GM13977 (cell line): ENCODE measurements at regions not wholly inside any gene's neighbourhood (a gene's known extent, or its start where the extent isn't known, plus 50 kb on each side); places are given as distances from the start of the nearest gene placed in this dataset.

Source experiments
- DNase-seq: peaks from one replicate; pipeline ENCODE4 v3.0.0; 2012; ENCODE audit warnings: low spot score
- in situ Hi-C: fragments of 300-500 bp; cut with MboI; formaldehyde crosslinking; loops from one replicate; pipeline ENCODE4 v1.12.0; 2022; ENCODE audit warnings: low sequenced_read_pairs, low pct_unique_long_range_greater_than_20kb, mixed read lengths, inconsistent platforms; ENCODE audit not compliant: unreplicated experiment
- TF ChIP-seq, protein P1 (sequence below): IDR thresholded peaks from 2 replicates; pipeline ENCODE4 v1.5.1; 2012; ENCODE audit warnings: mild to moderate bottlenecking, control low read depth; ENCODE audit not compliant: insufficient read depth; ENCODE audit errors: extremely low read depth, missing control alignments

DNA sequence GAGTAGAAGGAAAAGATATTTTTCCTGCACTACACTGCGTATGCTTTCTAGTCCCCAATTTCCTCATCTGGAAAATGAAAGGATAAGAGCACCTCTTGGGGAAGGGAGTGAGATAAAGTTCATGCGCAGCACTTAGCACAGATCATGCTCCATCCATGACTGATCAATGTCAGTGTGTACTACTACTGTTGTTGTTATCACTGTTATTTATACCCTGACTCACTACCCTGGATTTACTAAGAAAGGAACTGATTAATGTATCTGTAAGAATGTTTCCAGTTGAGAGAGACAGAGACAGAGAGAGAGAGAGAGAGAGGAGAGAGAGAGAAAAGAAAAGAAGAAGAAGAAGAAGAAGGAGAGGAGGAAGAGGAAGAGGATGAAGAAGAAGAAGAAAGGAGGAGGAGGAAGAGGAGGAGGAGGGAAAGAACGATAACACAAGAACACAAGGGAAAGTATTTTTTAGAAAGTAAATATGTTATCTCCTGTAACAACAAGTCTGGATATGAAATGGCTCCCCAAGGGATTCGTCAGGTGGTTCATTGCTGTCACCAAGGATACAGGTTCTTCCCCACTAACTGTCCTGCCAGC lies 212.2 kb upstream of the PROK2 start:
- DNase-seq: no peak
- TF ChIP-seq, protein P1, sequence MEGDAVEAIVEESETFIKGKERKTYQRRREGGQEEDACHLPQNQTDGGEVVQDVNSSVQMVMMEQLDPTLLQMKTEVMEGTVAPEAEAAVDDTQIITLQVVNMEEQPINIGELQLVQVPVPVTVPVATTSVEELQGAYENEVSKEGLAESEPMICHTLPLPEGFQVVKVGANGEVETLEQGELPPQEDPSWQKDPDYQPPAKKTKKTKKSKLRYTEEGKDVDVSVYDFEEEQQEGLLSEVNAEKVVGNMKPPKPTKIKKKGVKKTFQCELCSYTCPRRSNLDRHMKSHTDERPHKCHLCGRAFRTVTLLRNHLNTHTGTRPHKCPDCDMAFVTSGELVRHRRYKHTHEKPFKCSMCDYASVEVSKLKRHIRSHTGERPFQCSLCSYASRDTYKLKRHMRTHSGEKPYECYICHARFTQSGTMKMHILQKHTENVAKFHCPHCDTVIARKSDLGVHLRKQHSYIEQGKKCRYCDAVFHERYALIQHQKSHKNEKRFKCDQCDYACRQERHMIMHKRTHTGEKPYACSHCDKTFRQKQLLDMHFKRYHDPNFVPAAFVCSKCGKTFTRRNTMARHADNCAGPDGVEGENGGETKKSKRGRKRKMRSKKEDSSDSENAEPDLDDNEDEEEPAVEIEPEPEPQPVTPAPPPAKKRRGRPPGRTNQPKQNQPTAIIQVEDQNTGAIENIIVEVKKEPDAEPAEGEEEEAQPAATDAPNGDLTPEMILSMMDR: no peak
- in situ Hi-C loops: no loop called here

DNA sequence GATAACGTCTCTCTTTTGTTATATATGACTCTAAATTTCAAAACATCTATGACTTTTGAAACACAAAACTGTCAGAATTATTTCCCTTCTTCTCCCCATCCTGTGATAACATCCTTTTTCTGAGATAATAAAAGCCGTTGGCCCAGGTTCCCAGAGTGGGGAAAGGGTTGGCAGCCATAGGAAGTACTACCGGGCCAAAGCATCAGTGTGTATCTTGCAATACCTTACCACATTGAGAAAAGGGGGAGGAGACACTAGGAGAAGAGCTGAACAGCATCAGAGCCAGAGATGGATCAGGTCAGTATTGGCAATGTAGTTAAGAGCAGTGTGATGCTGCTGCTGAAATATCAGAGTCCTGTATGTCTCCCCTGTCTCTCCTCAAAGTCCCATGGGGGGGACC lies 210.0 kb upstream of the PROK2 start:
- TF ChIP-seq, protein P1: no peak
- no peak for DNase-seq
- in situ Hi-C loops: no loop called here

- DNase-seq: no peak
- TF ChIP-seq, protein P1: no peak
- in situ Hi-C loops: no loop called here
Observed at GRCh38 chr3:71994203-71994602, 209.3 kb upstream of the PROK2 start.

DNA sequence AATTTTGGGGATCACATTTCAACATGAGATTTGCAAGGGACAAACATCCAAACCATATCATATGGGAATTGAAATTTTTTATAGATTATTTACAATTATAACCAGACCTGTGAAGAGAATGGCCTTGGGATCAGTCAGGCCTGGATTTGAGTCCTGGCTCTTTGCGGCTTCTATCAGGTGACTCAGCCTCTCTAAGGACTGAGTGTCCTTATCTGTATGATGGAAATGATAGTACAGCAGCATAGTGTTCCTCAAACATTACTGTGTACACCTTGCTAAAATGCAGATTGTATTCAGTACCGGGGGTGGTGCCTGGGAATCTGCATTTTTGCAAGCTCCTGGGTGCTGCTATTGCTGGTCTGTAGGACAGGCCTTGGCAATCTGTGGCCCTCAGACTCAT lies 206.7 kb upstream of the PROK2 start:
- DNase-seq: no peak
- in situ Hi-C loops: no loop called here
- TF ChIP-seq, protein P1: no peak

GRCh38 chr3:71991046-71991445 lies 206.1 kb upstream of the PROK2 start:
- DNase-seq: no peak
- TF ChIP-seq, protein P1: no peak
- in situ Hi-C loops: no loop called here

- no peak for DNase-seq
- in situ Hi-C loops: no loop called here
- TF ChIP-seq, protein P1: no peak
Observed at GRCh38 chr3:71990545-71990944, 205.6 kb upstream of the PROK2 start.

- in situ Hi-C loops: no loop called here
- no peak for DNase-seq
- TF ChIP-seq, protein P1: no peak
Observed at GRCh38 chr3:71989165-71989564, 204.2 kb upstream of the PROK2 start.
